ENCODE measurements at regions not wholly inside any gene's neighbourhood (a gene's known extent, or its start where the extent isn't known, plus 50 kb on each side); places are given as distances from the start of the nearest gene placed in this dataset.

DNA sequence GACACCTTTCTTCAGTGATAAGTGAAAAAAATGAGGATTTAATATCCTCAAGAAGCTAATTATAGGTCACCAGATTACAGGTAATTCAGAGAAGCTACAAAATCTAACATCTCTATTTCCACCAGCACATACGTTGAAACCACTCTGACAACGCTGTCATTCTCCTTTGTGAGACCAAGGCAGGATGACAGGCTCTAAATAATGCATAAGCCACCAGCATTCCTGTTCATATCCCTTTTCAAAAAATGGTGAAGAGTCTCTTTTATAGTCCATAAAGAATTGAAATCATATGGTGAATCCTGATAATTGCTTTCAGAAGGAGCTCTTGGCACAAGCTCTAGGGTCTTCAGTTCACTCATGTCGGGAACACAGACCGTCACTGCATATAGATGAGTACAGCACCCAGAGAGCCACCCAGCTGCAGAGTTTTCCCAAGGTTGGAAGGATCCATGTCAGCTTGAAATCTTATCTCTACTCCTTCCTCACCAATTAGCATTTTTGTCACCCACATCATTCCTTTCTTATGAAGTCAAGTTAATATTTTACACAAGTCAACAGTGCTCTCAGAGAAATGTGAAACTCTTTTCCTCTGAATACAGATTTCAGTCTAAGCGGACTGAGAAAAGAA is 431.4 kb downstream of the TBC1D4 start:
- TF ChIP-seq EZH2 (IDR thresholded peaks at IDR 0.05; ENCODE audit: borderline replicate concordance, control insufficient read depth, low read depth, low read length): no peak
- no peak for TF ChIP-seq CHD4 (IDR thresholded peaks at IDR 0.05)
- TF ChIP-seq, protein P1, sequence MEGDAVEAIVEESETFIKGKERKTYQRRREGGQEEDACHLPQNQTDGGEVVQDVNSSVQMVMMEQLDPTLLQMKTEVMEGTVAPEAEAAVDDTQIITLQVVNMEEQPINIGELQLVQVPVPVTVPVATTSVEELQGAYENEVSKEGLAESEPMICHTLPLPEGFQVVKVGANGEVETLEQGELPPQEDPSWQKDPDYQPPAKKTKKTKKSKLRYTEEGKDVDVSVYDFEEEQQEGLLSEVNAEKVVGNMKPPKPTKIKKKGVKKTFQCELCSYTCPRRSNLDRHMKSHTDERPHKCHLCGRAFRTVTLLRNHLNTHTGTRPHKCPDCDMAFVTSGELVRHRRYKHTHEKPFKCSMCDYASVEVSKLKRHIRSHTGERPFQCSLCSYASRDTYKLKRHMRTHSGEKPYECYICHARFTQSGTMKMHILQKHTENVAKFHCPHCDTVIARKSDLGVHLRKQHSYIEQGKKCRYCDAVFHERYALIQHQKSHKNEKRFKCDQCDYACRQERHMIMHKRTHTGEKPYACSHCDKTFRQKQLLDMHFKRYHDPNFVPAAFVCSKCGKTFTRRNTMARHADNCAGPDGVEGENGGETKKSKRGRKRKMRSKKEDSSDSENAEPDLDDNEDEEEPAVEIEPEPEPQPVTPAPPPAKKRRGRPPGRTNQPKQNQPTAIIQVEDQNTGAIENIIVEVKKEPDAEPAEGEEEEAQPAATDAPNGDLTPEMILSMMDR (IDR thresholded peaks at IDR 0.05 in 2 of 3, conservative IDR thresholded peaks at IDR 0.05 in 1 of 3; ENCODE audit: control insufficient read depth in 2 of 3, extremely low read depth in 1 of 3, insufficient read depth in 1 of 3, low read depth in 3 of 3, low read length in 3 of 3): no peak
- no peak for TF ChIP-seq YBX1 (IDR thresholded peaks at IDR 0.05)
- no peak for TF ChIP-seq SIN3A (IDR thresholded peaks at IDR 0.05; ENCODE audit: low read depth, low read length)
- TF ChIP-seq EP300 (IDR thresholded peaks at IDR 0.05; ENCODE audit: borderline replicate concordance in 1 of 2, control insufficient read depth in 1 of 2, low read depth in 2 of 2, low read length in 2 of 2): no peak
- TF ChIP-seq POLR2A (IDR thresholded peaks at IDR 0.05; ENCODE audit: low read depth, low read length): no peak
- no peak for TF ChIP-seq KDM1A (IDR thresholded peaks at IDR 0.05; ENCODE audit: borderline replicate concordance)
- no peak for TF ChIP-seq ZBTB33 (IDR thresholded peaks at IDR 0.05)
- TF ChIP-seq MYC (IDR thresholded peaks at IDR 0.05; ENCODE audit: insufficient read depth, insufficient read length, insufficient replicate concordance, low read length, severe bottlenecking): no peak
- TF ChIP-seq POLR2AphosphoS5 (IDR thresholded peaks at IDR 0.05; ENCODE audit: low read length): no peak
- no peak for TF ChIP-seq MXI1 (IDR thresholded peaks at IDR 0.05; ENCODE audit: low read depth, low read length)
- TF ChIP-seq TCF12 (IDR thresholded peaks at IDR 0.05; ENCODE audit: low read depth, low read length): no peak
